ENCODE measurements at regions not wholly inside any gene's neighbourhood (a gene's known extent, or its start where the extent isn't known, plus 50 kb on each side); places are given as distances from the start of the nearest gene placed in this dataset.

- ATAC-seq: no peak
- intact Hi-C loops (cut with DNase I): no loop called here
- no peak for DNase-seq
Observed at GRCh38 chr9:103615994-103616393, 478.1 kb upstream of the SMC2 start.

GRCh38 chr9:103617046-103617445, 477.1 kb upstream of the SMC2 start:
- H3K27ac ChIP-seq: no peak overlapping the region
- no peak for TF ChIP-seq CTCF (IDR thresholded peaks at IDR 0.05)
- no peak for TF ChIP-seq POLR2A (IDR thresholded peaks at IDR 0.05)

More at GRCh38 chr9:103615994-103616393, 478.1 kb upstream of the SMC2 start:
- TF ChIP-seq POLR2A (IDR thresholded peaks at IDR 0.05): no peak
- TF ChIP-seq CTCF (IDR thresholded peaks at IDR 0.05): no peak
- WGBS (ENCODE audit: insufficient coverage, low coverage, low lambda C conversion rate, missing lambda C conversion rate): 39% methylated on average over 5 of the region's 5 CpGs
- H3K9me3 ChIP-seq: no peaks in the 10 kb centered on the region
- H3K27me3 ChIP-seq: no peaks in the 10 kb centered on the region
- no peaks in the 10 kb centered on the region for H3K4me1 ChIP-seq
- H3K36me3 ChIP-seq: no peaks in the 10 kb centered on the region
- H3K4me3 ChIP-seq: no peak overlapping the region
- no peak overlapping the region for H3K27ac ChIP-seq

GRCh38 chr9:103625161-103625804, 468.8 kb upstream of the SMC2 start:
- DNase-seq (no peak), ATAC-seq (no peak)
- Histone ChIP-seq H3K4me3 (no peak overlapping the region), H3K9me3 (no peaks in the 10 kb centered on the region), H3K36me3 (no peaks in the 10 kb centered on the region), H3K4me1 (no peaks in the 10 kb centered on the region), H3K27ac (no peak overlapping the region), H3K27me3 (no peaks in the 10 kb centered on the region)
- WGBS (ENCODE audit: insufficient coverage, low coverage, low lambda C conversion rate, missing lambda C conversion rate): 60% methylated on average over 2 of the region's 2 CpGs
- TF ChIP-seq CTCF (IDR thresholded peaks at IDR 0.05) (no peak), POLR2A (IDR thresholded peaks at IDR 0.05) (no peak)
- intact Hi-C loops (cut with DNase I): no loop called here

More at GRCh38 chr9:103617046-103617445, 477.1 kb upstream of the SMC2 start:
- ATAC-seq: no peak
- DNase-seq: no peak
- Histone ChIP-seq H3K4me1 (no peaks in the 10 kb centered on the region), H3K4me3 (no peak overlapping the region), H3K9me3 (no peaks in the 10 kb centered on the region), H3K27me3 (no peaks in the 10 kb centered on the region), H3K36me3 (no peaks in the 10 kb centered on the region)
- intact Hi-C loops (cut with DNase I): no loop called here
- 30% methylated on average over 1 of the region's 1 CpG for WGBS (ENCODE audit: insufficient coverage, low coverage, low lambda C conversion rate, missing lambda C conversion rate)

- DNase-seq (no peak), ATAC-seq (no peak)
- Histone ChIP-seq H3K27me3 (no peaks in the 10 kb centered on the region), H3K4me3 (no peak overlapping the region), H3K36me3 (no peaks in the 10 kb centered on the region), H3K4me1 (no peaks in the 10 kb centered on the region), H3K9me3 (no peaks in the 10 kb centered on the region), H3K27ac (no peak overlapping the region)
- intact Hi-C loops (cut with DNase I): no loop called here
- TF ChIP-seq CTCF (IDR thresholded peaks at IDR 0.05) (no peak), POLR2A (IDR thresholded peaks at IDR 0.05) (no peak)
- WGBS (ENCODE audit: insufficient coverage, low coverage, low lambda C conversion rate, missing lambda C conversion rate): 50% methylated on average over 1 of the region's 1 CpG
Observed at GRCh38 chr9:103627731-103628130, 466.4 kb upstream of the SMC2 start.

Measured in right lobe of liver (tissue), 6 donors.